Neural cell (in vitro differentiated cells): ENCODE measurements at regions not wholly inside any gene's neighbourhood (a gene's known extent, or its start where the extent isn't known, plus 50 kb on each side); places are given as distances from the start of the nearest gene placed in this dataset.

Experiments
- CTCF ChIP-seq: fragments of 450-650 bp; IDR thresholded peaks from 2 replicates; pipeline ENCODE4 v1.5.1; 2014; ENCODE audit warnings: antibody characterized with exemption, mild to moderate bottlenecking, moderate library complexity; ENCODE audit not compliant: poor library complexity, severe bottlenecking
- EZH2 ChIP-seq: fragments of 200-600, 300-800 bp; shearing (Covaris generic), sonication (generic); IDR thresholded peaks from 2 replicates; pipeline ENCODE4 v1.6.1; 2014; ENCODE audit warnings: antibody characterized with exemption, low read length, borderline replicate concordance, mild to moderate bottlenecking; ENCODE audit not compliant: insufficient read depth, poor library complexity, severe bottlenecking
- POLR2AphosphoS5 ChIP-seq: IDR thresholded peaks from 2 replicates; pipeline ENCODE4 v1.6.1; 2012
- RAD21 ChIP-seq: fragments of 450-650 bp; conservative IDR thresholded peaks from 2 replicates; pipeline ENCODE4 v1.6.1; 2014; ENCODE audit warnings: antibody characterized with exemption, mild to moderate bottlenecking, moderate library complexity
- REST ChIP-seq: IDR thresholded peaks from 2 replicates; pipeline ENCODE4 v1.6.1; 2012; ENCODE audit warnings: borderline replicate concordance

GRCh38 chr10:91043173-91043910 lies 122.5 kb upstream of the ANKRD1 start:
- TF ChIP-seq CTCF (peak; percentile 71), POLR2AphosphoS5 (no peak), RAD21 (peak; percentile 75), EZH2 (no peak), REST (no peak)
